ENCODE measurements at regions not wholly inside any gene's neighbourhood (a gene's known extent, or its start where the extent isn't known, plus 50 kb on each side); places are given as distances from the start of the nearest gene placed in this dataset.

DNA sequence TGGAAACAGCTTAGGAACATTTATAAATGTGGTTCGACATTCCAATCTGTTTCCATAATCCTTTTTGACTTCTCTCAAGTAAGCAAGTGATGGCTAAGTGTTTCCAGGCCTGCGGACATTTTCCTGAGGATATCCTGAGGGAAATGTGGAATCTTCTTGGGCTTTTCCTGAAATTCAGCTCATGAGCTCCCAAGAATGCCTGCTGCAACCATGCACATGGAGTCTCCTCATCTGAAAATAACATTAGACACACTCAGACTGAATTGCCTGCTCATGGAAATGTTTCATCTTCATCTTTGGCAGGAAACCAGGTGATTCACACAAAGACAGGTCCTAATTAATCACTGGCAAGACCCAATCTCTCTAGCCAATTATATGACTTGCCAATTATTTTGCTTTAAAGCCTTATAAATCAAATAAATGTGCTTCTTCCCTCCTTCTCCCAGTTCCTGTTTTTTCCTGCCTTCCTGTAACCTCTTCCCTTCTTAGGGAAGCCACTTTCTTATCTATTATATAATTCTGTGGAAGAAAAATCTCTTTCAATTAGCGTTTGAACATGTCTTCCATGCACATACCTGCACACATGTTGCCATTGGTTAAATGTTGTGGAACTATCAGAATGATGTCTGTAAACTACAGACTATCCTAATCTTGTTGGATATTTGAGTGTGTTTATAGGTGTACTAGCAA lies 104.6 kb upstream of the MXRA5 start:
- Histone ChIP-seq H3K9me3 (no peaks in the 10 kb centered on the region), H3K36me3 (ENCODE audit: insufficient read depth in 1 of 2, low read depth in 1 of 2) (no peaks in the 10 kb centered on the region), H3K4me1 (no peaks in the 10 kb centered on the region), H3K27ac (peak overlapping the region; percentile 28), H3K27me3 (ENCODE audit: insufficient read depth in 3 of 3, low read length in 2 of 3) (no peaks in the 10 kb centered on the region), H3K4me3 (no peak overlapping the region)
- no peak for DNase-seq
- intact Hi-C loops (cut with DNase I) = no loop called here
- peak in 2 of 4 donors; percentile 23 to 40 for ATAC-seq
- TF ChIP-seq, protein P1, sequence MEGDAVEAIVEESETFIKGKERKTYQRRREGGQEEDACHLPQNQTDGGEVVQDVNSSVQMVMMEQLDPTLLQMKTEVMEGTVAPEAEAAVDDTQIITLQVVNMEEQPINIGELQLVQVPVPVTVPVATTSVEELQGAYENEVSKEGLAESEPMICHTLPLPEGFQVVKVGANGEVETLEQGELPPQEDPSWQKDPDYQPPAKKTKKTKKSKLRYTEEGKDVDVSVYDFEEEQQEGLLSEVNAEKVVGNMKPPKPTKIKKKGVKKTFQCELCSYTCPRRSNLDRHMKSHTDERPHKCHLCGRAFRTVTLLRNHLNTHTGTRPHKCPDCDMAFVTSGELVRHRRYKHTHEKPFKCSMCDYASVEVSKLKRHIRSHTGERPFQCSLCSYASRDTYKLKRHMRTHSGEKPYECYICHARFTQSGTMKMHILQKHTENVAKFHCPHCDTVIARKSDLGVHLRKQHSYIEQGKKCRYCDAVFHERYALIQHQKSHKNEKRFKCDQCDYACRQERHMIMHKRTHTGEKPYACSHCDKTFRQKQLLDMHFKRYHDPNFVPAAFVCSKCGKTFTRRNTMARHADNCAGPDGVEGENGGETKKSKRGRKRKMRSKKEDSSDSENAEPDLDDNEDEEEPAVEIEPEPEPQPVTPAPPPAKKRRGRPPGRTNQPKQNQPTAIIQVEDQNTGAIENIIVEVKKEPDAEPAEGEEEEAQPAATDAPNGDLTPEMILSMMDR (IDR thresholded peaks at IDR 0.05) = no peak
- WGBS, 3 donors = 28 to 38% (median 35%) methylated on average over 3 of the region's 3 CpGs

DNA sequence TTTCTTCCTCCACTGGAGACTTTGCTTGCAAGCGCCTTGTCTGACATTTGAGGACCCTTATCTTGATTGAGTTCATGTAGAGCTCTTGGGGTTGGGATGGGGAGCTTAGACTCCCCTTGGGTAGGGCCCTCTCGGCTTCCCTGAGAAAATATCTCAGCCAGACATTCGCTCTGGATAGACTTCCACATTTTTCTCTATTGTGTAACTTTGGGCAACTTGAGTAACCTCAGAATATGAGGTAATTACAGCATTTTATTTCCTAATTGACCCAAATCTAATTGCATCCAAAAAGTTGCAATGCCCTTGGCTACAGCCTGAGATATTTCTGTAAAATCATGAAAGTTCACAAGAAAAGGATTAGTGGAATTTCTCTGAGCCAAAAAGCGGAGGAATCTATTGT lies 102.8 kb upstream of the MXRA5 start:
- intact Hi-C loops (cut with DNase I) = no loop called here
- H3K27ac ChIP-seq = peak overlapping the region; percentile 50
- no peaks in the 10 kb centered on the region for H3K4me1 ChIP-seq
- no peak for DNase-seq
- H3K9me3 ChIP-seq = no peaks in the 10 kb centered on the region
- no peaks in the 10 kb centered on the region for H3K36me3 ChIP-seq (ENCODE audit: insufficient read depth in 1 of 2, low read depth in 1 of 2)
- no peak overlapping the region for H3K4me3 ChIP-seq
- 30 to 54% (median 37%) methylated on average over 4 of the region's 4 CpGs for WGBS, 3 donors
- TF ChIP-seq, protein P1 (IDR thresholded peaks at IDR 0.05) = no peak
- peak in 1 of 4 donors; percentile 44 for ATAC-seq
- H3K27me3 ChIP-seq (ENCODE audit: insufficient read depth in 3 of 3, low read length in 2 of 3) = no peaks in the 10 kb centered on the region

DNA sequence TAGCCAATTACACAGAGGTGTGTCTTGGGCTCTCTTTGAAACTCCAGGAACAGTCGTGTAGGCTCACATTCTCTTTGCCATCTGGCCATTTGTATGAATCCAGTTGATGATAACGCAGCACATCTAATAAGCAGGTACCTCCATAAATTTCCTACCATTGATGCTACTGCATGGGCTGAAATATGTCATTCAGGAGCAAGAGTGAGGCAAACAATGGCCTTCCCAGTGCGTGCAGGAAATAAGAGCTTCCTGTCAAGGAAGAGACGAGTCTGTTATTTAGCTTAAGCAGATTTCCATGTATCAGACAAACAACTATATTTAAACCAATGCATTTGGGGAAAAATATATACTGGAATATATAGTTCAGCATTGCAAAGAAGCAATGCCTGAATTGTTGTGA lies 102.1 kb upstream of the MXRA5 start:
- intact Hi-C loops (cut with DNase I) = no loop called here
- DNase-seq (no peak), ATAC-seq (no peak)
- Histone ChIP-seq H3K36me3 (ENCODE audit: insufficient read depth in 1 of 2, low read depth in 1 of 2) (no peaks in the 10 kb centered on the region), H3K4me1 (no peaks in the 10 kb centered on the region), H3K27ac (peak overlapping the region; percentile 50), H3K9me3 (no peaks in the 10 kb centered on the region), H3K27me3 (ENCODE audit: insufficient read depth in 3 of 3, low read length in 2 of 3) (no peaks in the 10 kb centered on the region), H3K4me3 (no peak overlapping the region)
- TF ChIP-seq, protein P1 (IDR thresholded peaks at IDR 0.05) = no peak
- 69 to 76% (median 72%) methylated on average over 4 of the region's 4 CpGs for WGBS, 3 donors

DNA sequence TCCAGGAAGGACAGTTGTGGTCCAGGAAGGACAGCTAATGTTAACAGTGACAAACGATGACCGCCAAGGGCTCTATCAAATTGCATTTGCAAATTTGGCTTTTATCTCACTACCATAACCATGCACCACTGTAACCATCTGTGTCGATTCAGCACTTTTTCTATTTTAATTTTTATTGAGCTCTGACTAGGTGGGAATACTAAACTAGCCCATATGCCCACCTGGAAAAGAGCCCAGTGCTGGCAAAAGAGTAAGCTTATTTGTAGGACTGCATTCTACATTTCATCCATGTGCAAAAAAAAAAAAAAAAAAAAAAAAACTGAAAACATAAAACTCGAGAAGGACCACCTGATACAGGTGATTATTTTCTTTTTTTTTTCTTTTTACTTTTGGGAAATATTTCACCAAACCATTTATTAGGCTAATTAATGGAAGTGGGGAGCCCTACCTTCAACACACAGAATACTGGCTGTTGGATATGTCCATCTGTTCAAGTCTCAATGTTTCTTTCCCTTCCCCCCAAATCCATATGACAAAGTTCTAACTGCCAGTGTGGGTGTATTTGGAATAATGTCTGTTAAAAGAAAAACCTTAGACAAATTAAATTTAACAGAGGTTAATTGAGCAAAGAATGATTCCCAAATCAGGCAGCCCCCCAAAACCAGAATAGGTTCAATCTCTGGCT lies 99.5 kb upstream of the MXRA5 start:
- H3K4me3 ChIP-seq = no peak overlapping the region
- no peaks in the 10 kb centered on the region for H3K9me3 ChIP-seq
- TF ChIP-seq, protein P1 (IDR thresholded peaks at IDR 0.05) = no peak
- no peaks in the 10 kb centered on the region for H3K4me1 ChIP-seq
- ATAC-seq = no peak
- WGBS, 3 donors = 62 to 67% (median 65%) methylated on average over 4 of the region's 4 CpGs
- intact Hi-C loops (cut with DNase I) = no loop called here
- no peak for DNase-seq
- no peaks in the 10 kb centered on the region for H3K27me3 ChIP-seq (ENCODE audit: insufficient read depth in 3 of 3, low read length in 2 of 3)
- no peaks in the 10 kb centered on the region for H3K36me3 ChIP-seq (ENCODE audit: insufficient read depth in 1 of 2, low read depth in 1 of 2)
- H3K27ac ChIP-seq = no peak overlapping the region
